PC-9 (cell line): ENCODE measurements at regions not wholly inside any gene's neighbourhood (a gene's known extent, or its start where the extent isn't known, plus 50 kb on each side); places are given as distances from the start of the nearest gene placed in this dataset.

Experiments used
- BruUV-seq: library from RNA; stranded (reverse); fragments of 400-500 nt; replicated peaks from 2 replicates; lab custom pipeline; 2021; lab: Mats Ljungman, UMichigan
- CTCF ChIA-PET: fragments of 300-600 bp; sonication (Branson Sonifier 250); formaldehyde crosslinking; loops from one replicate; lab custom pipeline; 2022; ENCODE audit warnings: antibody characterized with exemption; lab: Charles Lee
- POLR2A ChIA-PET: fragments of 300-600 bp; sonication (Branson Sonifier 250); formaldehyde crosslinking; loops from one replicate; lab custom pipeline; 2022; ENCODE audit warnings: antibody characterized with exemption; ENCODE audit not compliant: unreplicated experiment; lab: Charles Lee
- DNase-seq, 2 experiments: peaks; one replicate each; pipeline versions ENCODE4 v3.0.0 to v3.0.0-alpha.2; 2015 to 2022; ENCODE audit warnings: mixed read lengths in 1 of 2
- H2AFZ ChIP-seq: fragments of 200-600 bp; sonication (generic); 2 replicates; pipeline ENCODE4 v1.8.1; 2017; ENCODE audit warnings: antibody characterized with exemption
- H3F3A ChIP-seq: fragments of 200-600 bp; sonication (generic); 2 replicates; pipeline ENCODE4 v1.8.1; 2017; ENCODE audit warnings: antibody characterized with exemption, mild to moderate bottlenecking, low read depth; ENCODE audit not compliant: insufficient read depth
- H3K27ac ChIP-seq: fragments of 200-600 bp; sonication (generic); 2 replicates; pipeline ENCODE4 v1.6.1; 2016; ENCODE audit warnings: mixed run types
- H3K27me3 ChIP-seq: fragments of 200-600 bp; sonication (generic); 2 replicates; pipeline ENCODE4 v1.6.1; 2016; ENCODE audit warnings: low read depth, mixed run types; ENCODE audit not compliant: insufficient read depth
- H3K36me3 ChIP-seq: fragments of 200-600 bp; sonication (generic); 2 replicates; pipeline ENCODE4 v1.6.1; 2016; ENCODE audit warnings: low read depth, mixed run types
- H3K4me1 ChIP-seq: fragments of 200-600 bp; sonication (generic); replicated peaks from 2 replicates; pipeline ENCODE4 v1.6.1; 2016; ENCODE audit warnings: mixed run types; ENCODE audit not compliant: insufficient read depth
- H3K4me2 ChIP-seq: fragments of 200-600 bp; sonication (generic); 2 replicates; pipeline ENCODE4 v1.6.1; 2017; ENCODE audit warnings: mixed run types
- H3K4me3 ChIP-seq: fragments of 200-600 bp; sonication (generic); 2 replicates; pipeline ENCODE4 v1.6.1; 2016; ENCODE audit warnings: mixed run types
- H3K79me2 ChIP-seq: fragments of 200-600 bp; sonication (generic); 2 replicates; pipeline ENCODE4 v1.6.1; 2017; ENCODE audit warnings: low read depth, mixed run types
- H3K9me2 ChIP-seq: fragments of 200-600 bp; sonication (generic); 2 replicates; pipeline ENCODE4 v1.8.1; 2017; ENCODE audit warnings: mild to moderate bottlenecking; ENCODE audit not compliant: insufficient read depth
- H3K9me3 ChIP-seq: fragments of 200-600 bp; sonication (generic); 2 replicates; pipeline ENCODE4 v1.8.1; 2016; ENCODE audit warnings: low read depth; ENCODE audit not compliant: insufficient read depth
- H4K20me1 ChIP-seq: fragments of 200-600 bp; sonication (generic); 2 replicates; pipeline ENCODE4 v1.8.1; 2017; ENCODE audit not compliant: insufficient read depth
- EZH2 ChIP-seq: fragments of 200-600 bp; sonication (generic); IDR thresholded peaks from 2 replicates; pipeline ENCODE4 v1.8.0; 2017; ENCODE audit warnings: antibody characterized with exemption, low read depth
- intact Hi-C: fragments of 100-400 bp; cut with micrococcal nuclease; formaldehyde crosslinking; loops from one replicate; pipeline ENCODE4 v1.10.0; 2022; ENCODE audit not compliant: unreplicated experiment
- TF ChIP-seq, protein P1 (sequence below): fragments of 200-600 bp; sonication (generic); conservative IDR thresholded peaks from 2 replicates; pipeline ENCODE4 v1.6.1; 2017; ENCODE audit warnings: mixed run types, antibody characterized with exemption, mild to moderate bottlenecking, moderate library complexity

DNA sequence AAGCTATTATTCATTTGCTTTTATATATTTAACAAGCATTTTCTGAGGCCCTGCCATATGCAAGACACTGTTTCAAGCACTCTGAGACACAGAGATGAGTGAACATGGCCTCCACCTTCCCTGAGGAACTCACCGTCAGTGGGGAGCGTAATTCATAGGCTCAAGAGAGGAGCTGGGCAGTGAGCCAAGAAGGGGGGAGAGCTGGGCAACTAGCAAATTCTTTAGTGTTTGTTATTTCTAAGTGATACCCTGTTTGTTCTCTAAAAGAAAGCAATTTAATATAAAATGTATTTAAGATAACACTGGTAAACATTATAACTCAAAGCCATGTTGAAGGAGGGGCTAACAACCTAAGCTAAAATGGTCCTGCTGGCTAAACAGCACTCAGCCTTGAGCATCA, 119.2 kb upstream of the NGF start:
- Histone ChIP-seq H3K4me2 (peak overlapping the region; percentile 66), H3K4me3 (no peak overlapping the region), H3K27ac (peak overlapping the region; percentile 72), H2AFZ (no peak overlapping the region), H3K36me3 (no peaks in the 10 kb centered on the region), H3K9me3 (no peaks in the 10 kb centered on the region), H3F3A (peaks cover 18% of the 10 kb centered on the region), H3K27me3 (no peaks in the 10 kb centered on the region), H3K4me1 (peaks cover 55% of the 10 kb centered on the region), H3K79me2 (no peaks in the 10 kb centered on the region), H4K20me1 (no peaks in the 10 kb centered on the region), H3K9me2 (no peaks in the 10 kb centered on the region)
- no TSS peak for BruUV-seq
- CTCF ChIA-PET: interaction anchor here (0.5 to 0.8 kb wide), 3 partner anchors 10 to 271 kb away, joined by 3 to 18 read pairs (median 3); no protein-coding TSS in a partner anchor
- intact Hi-C loops: loop anchor here (5.0 kb wide), 1 partner anchor 120 kb away; the partner anchor contains the start of gene NGF
- no peak for DNase-seq
- POLR2A ChIA-PET: interaction anchor here (0.7 kb wide), 2 partner anchors 31 to 247 kb away, joined by 3 to 5 read pairs; no protein-coding TSS in a partner anchor
- TF ChIP-seq, protein P1, sequence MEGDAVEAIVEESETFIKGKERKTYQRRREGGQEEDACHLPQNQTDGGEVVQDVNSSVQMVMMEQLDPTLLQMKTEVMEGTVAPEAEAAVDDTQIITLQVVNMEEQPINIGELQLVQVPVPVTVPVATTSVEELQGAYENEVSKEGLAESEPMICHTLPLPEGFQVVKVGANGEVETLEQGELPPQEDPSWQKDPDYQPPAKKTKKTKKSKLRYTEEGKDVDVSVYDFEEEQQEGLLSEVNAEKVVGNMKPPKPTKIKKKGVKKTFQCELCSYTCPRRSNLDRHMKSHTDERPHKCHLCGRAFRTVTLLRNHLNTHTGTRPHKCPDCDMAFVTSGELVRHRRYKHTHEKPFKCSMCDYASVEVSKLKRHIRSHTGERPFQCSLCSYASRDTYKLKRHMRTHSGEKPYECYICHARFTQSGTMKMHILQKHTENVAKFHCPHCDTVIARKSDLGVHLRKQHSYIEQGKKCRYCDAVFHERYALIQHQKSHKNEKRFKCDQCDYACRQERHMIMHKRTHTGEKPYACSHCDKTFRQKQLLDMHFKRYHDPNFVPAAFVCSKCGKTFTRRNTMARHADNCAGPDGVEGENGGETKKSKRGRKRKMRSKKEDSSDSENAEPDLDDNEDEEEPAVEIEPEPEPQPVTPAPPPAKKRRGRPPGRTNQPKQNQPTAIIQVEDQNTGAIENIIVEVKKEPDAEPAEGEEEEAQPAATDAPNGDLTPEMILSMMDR: no peak
- no peak for TF ChIP-seq EZH2

DNA sequence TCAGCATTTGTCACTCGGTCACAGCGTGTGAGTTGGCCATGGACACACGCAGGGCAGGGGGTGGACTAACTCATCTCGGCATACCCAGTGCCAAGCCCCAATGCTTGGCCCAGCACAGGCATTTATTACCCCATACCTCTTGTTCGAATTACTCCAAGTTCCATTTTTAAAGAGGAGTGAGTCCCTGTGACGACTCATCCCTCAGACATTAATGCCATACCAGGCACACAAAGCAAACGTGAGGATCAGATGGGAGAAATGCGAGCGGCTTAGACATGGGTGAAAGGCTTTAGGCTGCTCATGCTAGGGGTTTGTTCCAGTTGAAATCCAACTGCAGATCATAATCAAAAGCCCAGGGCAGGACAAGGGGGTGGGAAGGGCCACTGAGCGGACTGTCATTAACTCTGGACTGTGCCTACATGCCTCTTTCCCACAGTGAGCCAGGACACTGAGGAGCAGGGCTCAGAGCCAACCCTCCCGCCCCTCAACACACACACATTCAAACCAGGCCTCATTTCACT, 118.5 kb upstream of the NGF start:
- no peak overlapping the region for H2AFZ ChIP-seq
- no peaks in the 10 kb centered on the region for H3K27me3 ChIP-seq
- H3K4me3 ChIP-seq: no peak overlapping the region
- H3K4me2 ChIP-seq: 0 out of 2 replicates have a peak overlapping the region, but pooled peaks have one; percentile 1
- H3K4me1 ChIP-seq: peaks cover 54% of the 10 kb centered on the region
- TF ChIP-seq EZH2: no peak
- TF ChIP-seq, protein P1: no peak
- no peak overlapping the region for H3K27ac ChIP-seq
- DNase-seq: peak; percentile 41 to 65
- peaks cover 18% of the 10 kb centered on the region for H3F3A ChIP-seq
- ChIA-PET POLR2A (no interaction called here), CTCF (interaction anchor here (0.6 to 0.8 kb wide), 2 partner anchors 9 to 30 kb away, joined by 3 read pairs; no protein-coding TSS in a partner anchor)
- intact Hi-C loops: loop anchor here (5.0 kb wide), 1 partner anchor 119 kb away; the partner anchor contains the start of gene NGF
- H3K9me2 ChIP-seq: no peaks in the 10 kb centered on the region
- H3K9me3 ChIP-seq: no peaks in the 10 kb centered on the region; the same call in 1 of the 2 replicates
- no peaks in the 10 kb centered on the region for H3K36me3 ChIP-seq
- no TSS peak for BruUV-seq
- H4K20me1 ChIP-seq: no peaks in the 10 kb centered on the region
- no peaks in the 10 kb centered on the region for H3K79me2 ChIP-seq

DNA sequence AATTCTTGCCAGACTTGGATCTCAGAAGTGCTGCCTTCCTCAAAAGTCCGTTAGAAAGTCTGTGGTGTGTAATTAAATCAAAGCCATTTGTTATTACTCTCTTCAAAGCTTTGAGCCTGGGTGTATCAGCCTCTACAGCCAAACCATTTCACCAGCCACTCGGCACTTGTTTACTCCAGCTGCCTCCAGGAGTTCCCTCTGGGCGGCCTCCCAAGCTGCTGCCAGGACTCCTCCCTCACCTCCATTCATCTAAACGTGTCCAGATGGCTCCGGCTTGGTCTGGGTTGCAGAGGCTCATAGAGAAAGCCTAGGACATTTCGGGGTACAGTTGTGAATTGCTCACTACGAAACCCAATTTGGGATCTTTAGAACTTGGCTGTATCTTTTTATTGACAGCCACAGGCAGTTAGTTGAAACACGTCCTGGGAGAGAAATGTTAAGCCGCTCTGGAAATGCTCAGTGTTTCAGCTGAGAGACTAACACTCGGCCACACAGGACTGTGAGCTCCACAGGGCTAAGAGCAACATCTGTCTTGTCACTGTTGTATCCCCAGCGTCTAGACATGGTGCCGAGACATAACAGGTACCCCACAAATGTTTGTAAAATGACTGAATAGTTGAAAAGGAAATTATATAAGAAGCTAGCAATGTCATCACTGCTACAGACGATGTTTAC, 116.9 kb upstream of the NGF start:
- H3K27me3 ChIP-seq: no peaks in the 10 kb centered on the region
- H3K27ac ChIP-seq: no peak overlapping the region
- no peak overlapping the region for H3K4me2 ChIP-seq
- H3K36me3 ChIP-seq: no peaks in the 10 kb centered on the region
- no peaks in the 10 kb centered on the region for H3K79me2 ChIP-seq
- no TSS peak for BruUV-seq
- TF ChIP-seq, protein P1: no peak
- TF ChIP-seq EZH2: no peak
- ChIA-PET CTCF (no interaction called here), POLR2A (no interaction called here)
- no peak overlapping the region for H3K4me3 ChIP-seq
- no peaks in the 10 kb centered on the region for H3K9me2 ChIP-seq
- H3K4me1 ChIP-seq: peaks cover 46% of the 10 kb centered on the region
- DNase-seq: no peak
- H3F3A ChIP-seq: peaks cover 18% of the 10 kb centered on the region
- H2AFZ ChIP-seq: no peak overlapping the region
- no peaks in the 10 kb centered on the region; the same call in 1 of the 2 replicates for H3K9me3 ChIP-seq
- intact Hi-C loops: loop anchor here (5.0 kb wide), 1 partner anchor 118 kb away; the partner anchor contains the start of gene NGF
- H4K20me1 ChIP-seq: no peaks in the 10 kb centered on the region
